ENCODE measurements at regions not wholly inside any gene's neighbourhood (a gene's known extent, or its start where the extent isn't known, plus 50 kb on each side); places are given as distances from the start of the nearest gene placed in this dataset.

- TF ChIP-seq POLR2AphosphoS5 (IDR thresholded peaks at IDR 0.05; ENCODE audit: low read depth, low read length), result no peak
- no peak for TF ChIP-seq TAF1 (IDR thresholded peaks at IDR 0.05; ENCODE audit: borderline replicate concordance, insufficient read depth, low read length)
- TF ChIP-seq REST (IDR thresholded peaks at IDR 0.05; ENCODE audit: insufficient read depth in 1 of 2, low read depth in 2 of 2, low read length in 2 of 2), result peak; percentile 7 to 62; a peak in 2 of 4 replicates
- no peak for TF ChIP-seq SIN3A (IDR thresholded peaks at IDR 0.05; ENCODE audit: borderline replicate concordance, insufficient read depth, low read length)
Measured at GRCh38 chr1:58251430-58252073, 295.0 kb downstream of the OMA1 start.
